A549 (cell line): ENCODE measurements at regions not wholly inside any gene's neighbourhood (a gene's known extent, or its start where the extent isn't known, plus 50 kb on each side); places are given as distances from the start of the nearest gene placed in this dataset.

Experiments
- ATAC-seq, 2 experiments: fragments of 200-7000 bp in 1 of 2; fragments of >200 bp in 1 of 2; cut with Nextera tagmentation in 1 of 2; cut with Tn5 transposase in 1 of 2; 3 replicates each; pipeline versions ENCODE4 v1.8.0 to v1.9.1; 2018 to 2020; ENCODE audit warnings: mild to moderate bottlenecking in 1 of 2, moderate library complexity in 1 of 2
- CTCF ChIA-PET: fragments of 300-600 bp; sonication (Branson Sonifier 250); formaldehyde crosslinking; extraction: SDS; loops from one replicate; lab custom pipeline; 2021; ENCODE audit warnings: antibody characterized with exemption, inconsistent platforms; lab: Yijun Ruan, JAX
- POLR2A ChIA-PET: fragments of 350-600 bp; formaldehyde crosslinking; extraction: SDS; loops from one replicate; lab custom pipeline; 2021; ENCODE audit warnings: antibody characterized with exemption, inconsistent platforms; lab: Yijun Ruan, JAX
- DNase-seq, 2 experiments: peaks; one replicate each; pipeline versions ENCODE4 v3.0.0 to v3.0.0-alpha.2; 2011 to 2016; ENCODE audit warnings: low read depth in 1 of 2, low spot score in 1 of 2
- FAIRE-seq: peaks from 2 replicates; lab custom pipeline; 2011; peaks lifted over from hg19 to GRCh38; lab: Jason Lieb, UNC
- H3K27ac ChIP-seq, 2 experiments: fragments of >200 bp; sonication (Bioruptor Twin); formaldehyde crosslinking; 3 replicates each; pipeline ENCODE4 v1.5.1; 2016 to 2017
- H3K4me1 ChIP-seq: fragments of >200 bp; sonication (Bioruptor Twin); formaldehyde crosslinking; 3 replicates; pipeline ENCODE4 v1.6.1; 2016
- H3K4me2 ChIP-seq: fragments of >200 bp; sonication (Bioruptor Twin); formaldehyde crosslinking; 3 replicates; pipeline ENCODE4 v1.6.1; 2016
- H3K4me3 ChIP-seq: fragments of >200 bp; sonication (Bioruptor Twin); formaldehyde crosslinking; 3 replicates; pipeline ENCODE4 v1.5.1; 2016
- H3K9me3 ChIP-seq: fragments of >200 bp; sonication (Bioruptor Twin); formaldehyde crosslinking; 3 replicates; pipeline ENCODE4 v1.6.1; 2016
- ATOH8 ChIP-seq: fragments of 250-450 bp; sonication (Bioruptor Pico); IDR thresholded peaks from 2 replicates; pipeline ENCODE4 v1.5.0; 2020; ENCODE audit warnings: low read depth, mild to moderate bottlenecking, moderate library complexity
- CBX8 ChIP-seq: fragments of 200-600 bp; sonication (generic); IDR thresholded peaks from 2 replicates; pipeline ENCODE4 v1.6.1; 2016
- CHD2 ChIP-seq: fragments of 150-350 bp; IDR thresholded peaks from 2 replicates; pipeline ENCODE4 v1.6.1; 2014; ENCODE audit warnings: low read length; ENCODE audit not compliant: partially characterized antibody
- EHF ChIP-seq: fragments of 250-450 bp; sonication (Bioruptor Pico); IDR thresholded peaks from 2 replicates; pipeline ENCODE4 v1.5.0; 2020; ENCODE audit warnings: mild to moderate bottlenecking
- EP300 ChIP-seq, 2 experiments: fragments of >200 bp; sonication (Bioruptor Twin); formaldehyde crosslinking; IDR thresholded peaks; 2 replicates in 1 of 2; 3 replicates in 1 of 2; pipeline ENCODE4 v1.6.1; 2016 to 2017
- FOXS1 ChIP-seq: fragments of 250-450 bp; sonication (Bioruptor Pico); IDR thresholded peaks from 2 replicates; pipeline ENCODE4 v1.5.0; 2020; ENCODE audit warnings: mild to moderate bottlenecking, moderate library complexity
- HEYL ChIP-seq: fragments of 250-450 bp; sonication (Bioruptor Pico); IDR thresholded peaks from 2 replicates; pipeline ENCODE4 v1.8.0; 2021; ENCODE audit warnings: mild to moderate bottlenecking, moderate library complexity
- HOXA7 ChIP-seq: fragments of 250-450 bp; sonication (Bioruptor Pico); IDR thresholded peaks from 2 replicates; pipeline ENCODE4 v1.5.0; 2020; ENCODE audit warnings: mild to moderate bottlenecking, moderate library complexity
- JUN ChIP-seq, 2 experiments: fragments of >200 bp; sonication (Bioruptor Twin); formaldehyde crosslinking; IDR thresholded peaks; 2 replicates in 1 of 2; 3 replicates in 1 of 2; pipeline ENCODE4 v1.6.1; 2016 to 2017
- JUNB ChIP-seq: fragments of >200 bp; sonication (Bioruptor Twin); formaldehyde crosslinking; IDR thresholded peaks from 2 replicates; pipeline ENCODE4 v1.6.1; 2016
- MAZ ChIP-seq: fragments of 150-350 bp; IDR thresholded peaks from 2 replicates; pipeline ENCODE4 v1.6.1; 2014; ENCODE audit warnings: antibody characterized with exemption, low read depth, low read length, borderline replicate concordance
- NFE2L2 ChIP-seq: fragments of 150-350 bp; conservative IDR thresholded peaks from 2 replicates; pipeline ENCODE4 v1.6.1; 2014; ENCODE audit warnings: low read length
- NPAS2 ChIP-seq: fragments of 250-450 bp; sonication (Bioruptor Pico); IDR thresholded peaks from 2 replicates; pipeline ENCODE4 v1.8.0; 2022; ENCODE audit warnings: mild to moderate bottlenecking, moderate library complexity, borderline replicate concordance
- NR3C1 ChIP-seq: fragments of >200 bp; sonication (Bioruptor Twin); formaldehyde crosslinking; IDR thresholded peaks from 3 replicates; pipeline ENCODE4 v1.6.1; 2017
- PHF8 ChIP-seq: fragments of 200-600 bp; sonication (generic); IDR thresholded peaks from 2 replicates; pipeline ENCODE4 v1.6.1; 2016; ENCODE audit warnings: low read depth, mild to moderate bottlenecking, antibody characterized with exemption, moderate library complexity, borderline replicate concordance
- RCOR1 ChIP-seq: fragments of 150-350 bp; IDR thresholded peaks from 2 replicates; pipeline ENCODE4 v1.6.1; 2014; ENCODE audit warnings: antibody characterized with exemption, low read length, low read depth
- RFX5 ChIP-seq: fragments of 450-650 bp; IDR thresholded peaks from 2 replicates; pipeline ENCODE4 v1.7.1; 2014; ENCODE audit warnings: antibody characterized with exemption, mild to moderate bottlenecking, moderate library complexity
- RNF2 ChIP-seq: fragments of 200-600 bp; sonication (generic); IDR thresholded peaks from 2 replicates; pipeline ENCODE4 v1.6.1; 2016; ENCODE audit warnings: low read depth, mild to moderate bottlenecking, antibody characterized with exemption, moderate library complexity, borderline replicate concordance
- TFCP2L1 ChIP-seq: fragments of 250-450 bp; sonication (Bioruptor Pico); IDR thresholded peaks from 2 replicates; pipeline ENCODE4 v1.5.0; 2021; ENCODE audit warnings: mild to moderate bottlenecking
- TP53 ChIP-seq: fragments of 250-450 bp; sonication (Bioruptor Pico); IDR thresholded peaks from 2 replicates; pipeline ENCODE4 v1.5.0; 2021; ENCODE audit warnings: mild to moderate bottlenecking, moderate library complexity
- USF2 ChIP-seq: fragments of 450-650 bp; IDR thresholded peaks from 2 replicates; pipeline ENCODE4 v1.6.1; 2014; ENCODE audit warnings: antibody characterized with exemption
- ZNF302 ChIP-seq: fragments of 250-450 bp; sonication (Bioruptor Pico); IDR thresholded peaks from 2 replicates; pipeline ENCODE4 v1.9.0; 2021; ENCODE audit warnings: inconsistent platforms, mild to moderate bottlenecking, moderate library complexity
- WGBS: methylation state at CpG from one replicate; pipeline ENCODE4 v1.1.6; 2017; ENCODE audit errors: missing lambda C conversion rate; 5-methylcytosine and 5-hydroxymethylcytosine counted together

GRCh38 chr1:191368891-191369654 lies 789.2 kb upstream of the RGS18 start:
- Histone ChIP-seq H3K4me1 (no peaks in the 10 kb centered on the region), H3K9me3 (no peaks in the 10 kb centered on the region; the same call in 2 of the 3 replicates), H3K4me2 (peak overlapping the region; percentile 58), H3K27ac (no peak overlapping the region), H3K4me3 (peak overlapping the region; percentile 29; the same call in 2 of the 3 replicates)
- ChIA-PET CTCF (no interaction called here), POLR2A (no interaction called here)
- ATAC-seq (peak; percentile 56 to 57; a peak in 4 of 6 replicates), DNase-seq (peak in 1 of 2 experiments; percentile 16), FAIRE-seq (no peak)
- no peak for TF ChIP-seq HEYL (CRISPR knock-in tag)
- no peak for TF ChIP-seq EP300 (IDR thresholded peaks at IDR 0.05)
- no peak for TF ChIP-seq TP53 (CRISPR knock-in tag)
- TF ChIP-seq MAZ, result no peak
- no peak for TF ChIP-seq USF2
- no peak for TF ChIP-seq JUN (IDR thresholded peaks at IDR 0.05)
- no peak for TF ChIP-seq JUNB
- TF ChIP-seq ATOH8, result no peak
- TF ChIP-seq PHF8, result no peak
- TF ChIP-seq TFCP2L1 (CRISPR knock-in tag), result no peak
- no peak for TF ChIP-seq NFE2L2
- no peak for TF ChIP-seq FOXS1
- no peak for TF ChIP-seq CBX8
- no peak for TF ChIP-seq RFX5
- TF ChIP-seq EHF (CRISPR knock-in tag), result no peak
- no peak for TF ChIP-seq RNF2
- TF ChIP-seq ZNF302 (CRISPR knock-in tag), result no peak
- TF ChIP-seq NR3C1, result no peak
- no peak for TF ChIP-seq RCOR1
- 18% methylated on average over 12 of the region's 12 CpGs for WGBS

GRCh38 chr1:191371626-191372025 lies 786.6 kb upstream of the RGS18 start:
- POLR2A ChIA-PET, result no interaction called here
- Histone ChIP-seq H3K9me3 (no peaks in the 10 kb centered on the region; the same call in 2 of the 3 replicates), H3K4me1 (no peaks in the 10 kb centered on the region), H3K27ac (no peak overlapping the region), H3K4me3 (no peak overlapping the region), H3K4me2 (no peak overlapping the region)
- CTCF ChIA-PET, result no interaction called here
- FAIRE-seq, result no peak
- no peak for DNase-seq
- no peak for ATAC-seq
- WGBS, result 20% methylated on average over 3 of the region's 3 CpGs
- TF ChIP-seq HOXA7 (CRISPR knock-in tag) (no peak), CHD2 (no peak), NR3C1 (no peak), ATOH8 (no peak)

- no peak for FAIRE-seq
- Histone ChIP-seq H3K9me3 (peaks cover 5% of the 10 kb centered on the region; the same call in 2 of the 3 replicates), H3K4me3 (no peak overlapping the region)
- CTCF ChIA-PET, result no interaction called here
- DNase-seq, result no peak
- TF ChIP-seq USF2, result no peak
- TF ChIP-seq NPAS2 (CRISPR knock-in tag), result no peak
- no peak for TF ChIP-seq CHD2
- TF ChIP-seq, all 56 proteins: peak for 0
- ATAC-seq, result no peak
- POLR2A ChIA-PET, result no interaction called here
- Histone ChIP-seq H3K4me1 (no peaks in the 10 kb centered on the region), H3K27ac (no peak overlapping the region), H3K4me2 (no peak overlapping the region)
Measured at GRCh38 chr1:191388283-191388682, 770.0 kb upstream of the RGS18 start.
